GM21717 (cell line): ENCODE measurements at regions not wholly inside any gene's neighbourhood (a gene's known extent, or its start where the extent isn't known, plus 50 kb on each side); places are given as distances from the start of the nearest gene placed in this dataset.

Source experiments
- ATAC-seq: cut with Tn5 transposase; IDR thresholded peaks from one replicate; pipeline ENCODE4 v1.9.1; 2021; ENCODE audit warnings: mild to moderate bottlenecking, moderate library complexity; ENCODE audit not compliant: unreplicated experiment

DNA sequence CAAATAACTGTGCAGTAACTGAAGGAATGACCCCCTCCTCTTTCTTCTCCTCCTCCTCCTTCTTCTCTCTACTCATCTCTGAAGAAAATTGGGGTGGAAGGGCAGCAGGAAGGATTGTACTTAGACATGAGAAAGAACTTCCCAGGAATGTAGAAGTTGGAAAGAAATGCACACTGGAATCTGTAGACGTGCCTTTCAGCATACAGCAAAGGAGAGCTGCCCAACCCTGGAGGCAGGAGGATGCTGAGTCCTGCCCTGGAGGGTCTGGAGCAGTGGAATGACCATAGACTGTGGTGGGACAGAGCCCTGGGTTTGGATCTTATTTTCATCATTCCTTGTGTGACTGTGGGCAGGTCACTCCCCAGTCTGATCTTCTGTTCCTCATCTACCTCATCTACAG lies 80.1 kb downstream of the PJA1 start:
- ATAC-seq, result no peak

DNA sequence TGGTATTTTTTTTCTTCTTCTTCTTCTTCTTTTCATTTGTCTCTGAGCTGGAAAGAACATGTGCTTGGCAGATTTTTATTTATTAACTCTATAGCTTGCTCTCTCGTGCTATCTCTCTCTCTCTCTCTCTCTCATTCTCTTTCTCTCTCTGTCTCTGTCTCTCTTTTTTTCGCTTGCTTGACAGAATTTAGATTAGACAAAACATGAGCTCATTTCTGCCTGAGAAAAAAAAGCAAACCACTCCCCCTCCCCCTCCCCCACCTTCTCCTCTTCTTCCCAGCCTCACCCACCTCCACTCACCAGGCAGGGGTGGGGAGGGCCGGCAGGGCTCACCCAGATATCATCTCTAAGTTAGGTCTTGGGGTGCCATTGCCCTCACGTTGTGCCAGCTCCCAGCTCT lies 81.5 kb downstream of the PJA1 start:
- ATAC-seq, result no peak

DNA sequence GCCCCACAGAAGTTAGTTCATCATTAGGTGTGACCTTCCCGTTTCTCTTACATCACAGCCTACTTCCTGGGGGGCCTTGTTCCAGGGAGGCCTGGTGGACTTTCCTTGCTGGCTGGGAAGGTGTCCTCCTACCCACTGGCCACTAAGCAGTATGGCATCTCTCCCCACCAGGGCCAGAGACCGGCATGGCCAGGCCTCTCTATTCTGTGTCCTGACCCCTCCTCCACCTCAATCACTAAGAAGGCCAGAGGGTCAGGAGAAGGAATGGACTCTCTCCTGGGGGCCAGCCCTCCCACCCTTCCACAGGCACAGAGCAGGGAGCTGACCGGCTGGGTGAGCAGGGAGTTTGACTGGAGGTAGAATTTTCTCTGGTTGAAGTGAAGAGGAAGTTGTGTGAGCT lies 81.9 kb downstream of the PJA1 start:
- no peak for ATAC-seq

DNA sequence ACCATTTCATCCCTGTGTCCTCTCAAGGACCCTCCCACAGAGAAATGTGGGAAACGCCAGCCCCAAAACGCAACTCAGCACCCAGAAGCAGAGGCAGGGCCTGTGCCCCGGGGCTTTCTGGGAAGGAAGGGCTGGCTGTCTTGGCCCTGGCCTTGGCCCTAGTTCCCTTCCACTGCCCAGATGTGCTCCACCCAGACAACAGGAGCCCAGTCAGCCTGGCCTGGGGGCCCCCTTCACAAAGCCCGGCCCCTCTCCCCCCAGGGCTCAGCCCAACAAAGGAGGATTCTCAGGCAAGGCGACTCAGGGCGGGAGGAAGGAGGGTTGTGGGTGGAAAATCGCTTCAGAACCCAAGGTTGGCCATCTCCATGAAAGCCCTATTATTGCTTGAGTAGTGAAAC lies 82.5 kb downstream of the PJA1 start:
- ATAC-seq, result no peak

DNA sequence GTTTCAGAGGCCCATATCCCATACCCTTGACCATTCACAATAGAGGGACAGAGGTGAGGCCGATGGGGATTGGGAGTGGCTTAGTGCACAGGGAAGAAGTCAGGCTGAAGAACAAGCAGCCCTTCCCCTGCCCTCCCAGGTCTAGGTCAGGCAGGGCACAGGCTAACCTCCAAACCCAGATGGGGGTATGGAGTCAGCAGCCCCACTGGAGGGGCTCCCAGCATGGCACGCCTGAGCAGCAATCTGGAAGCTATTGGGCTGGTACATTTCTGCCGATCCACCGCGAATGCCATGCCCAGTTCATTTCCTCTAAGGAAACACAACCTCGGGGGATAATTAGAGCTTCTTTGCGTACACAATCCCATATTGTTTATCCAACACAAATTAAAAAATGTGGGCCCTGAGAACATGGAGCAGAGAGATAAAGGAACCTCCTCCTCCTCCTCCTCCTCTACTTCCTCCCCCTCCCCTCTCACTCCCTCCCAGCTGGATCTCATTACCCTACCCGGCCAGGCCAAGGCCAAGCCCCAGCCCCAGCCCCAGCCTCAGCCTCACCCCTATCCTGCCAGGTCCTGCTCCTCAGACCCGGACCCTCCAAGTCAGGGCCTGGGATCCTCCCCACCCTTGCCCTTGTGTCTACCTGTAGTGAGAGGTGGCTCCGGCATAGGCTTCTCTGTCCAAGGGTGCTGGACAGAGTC lies 83.0 kb downstream of the PJA1 start:
- no peak for ATAC-seq

DNA sequence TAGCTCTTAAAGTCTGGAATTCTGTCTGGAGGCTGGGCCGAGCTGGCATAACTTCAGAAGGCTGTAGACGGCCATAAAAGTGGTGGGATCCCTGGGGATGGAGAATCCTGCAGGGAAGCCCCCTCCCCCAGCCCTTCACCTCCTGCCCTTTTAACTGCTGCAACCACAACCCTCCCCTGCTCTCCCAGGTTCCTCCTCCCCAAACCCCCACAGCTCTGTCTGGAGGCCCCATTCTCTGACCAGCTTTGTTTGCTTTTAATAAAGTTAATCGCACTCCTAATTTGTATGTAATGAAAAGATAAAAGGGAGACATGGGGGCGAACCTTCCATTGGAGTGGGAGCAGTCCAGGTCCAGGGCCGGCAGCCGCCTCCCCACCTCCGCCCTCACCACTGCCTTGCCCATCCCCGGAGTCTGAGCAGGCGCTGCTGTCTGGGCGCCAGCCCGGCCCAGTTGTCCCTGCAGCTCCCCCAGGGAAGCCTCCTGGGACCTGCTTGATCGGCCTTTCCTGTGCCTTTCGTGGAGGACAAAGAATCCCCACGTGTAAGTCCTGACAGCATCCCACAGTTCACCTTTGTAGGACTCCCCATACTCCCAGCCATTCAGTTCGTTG lies 84.3 kb downstream of the PJA1 start:
- no peak for ATAC-seq

DNA sequence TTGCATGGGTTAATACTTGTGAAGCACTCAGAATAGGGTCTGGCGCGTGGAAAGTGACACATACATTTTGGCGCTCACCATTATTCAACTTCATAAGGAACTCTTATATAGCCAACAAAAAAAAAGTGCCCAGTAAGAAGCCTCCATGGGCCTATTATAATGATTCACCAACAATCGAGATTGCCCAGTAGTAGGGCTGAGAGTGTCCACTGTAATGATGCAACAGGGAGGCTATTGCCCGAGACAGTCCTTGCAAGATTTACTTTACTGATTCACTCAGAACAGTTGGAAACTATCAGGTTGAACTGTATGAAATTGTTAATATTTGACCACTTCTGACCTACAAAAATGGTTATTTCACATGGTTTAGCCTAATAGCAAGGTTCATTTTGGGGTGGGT lies 86.0 kb downstream of the PJA1 start:
- no peak for ATAC-seq

DNA sequence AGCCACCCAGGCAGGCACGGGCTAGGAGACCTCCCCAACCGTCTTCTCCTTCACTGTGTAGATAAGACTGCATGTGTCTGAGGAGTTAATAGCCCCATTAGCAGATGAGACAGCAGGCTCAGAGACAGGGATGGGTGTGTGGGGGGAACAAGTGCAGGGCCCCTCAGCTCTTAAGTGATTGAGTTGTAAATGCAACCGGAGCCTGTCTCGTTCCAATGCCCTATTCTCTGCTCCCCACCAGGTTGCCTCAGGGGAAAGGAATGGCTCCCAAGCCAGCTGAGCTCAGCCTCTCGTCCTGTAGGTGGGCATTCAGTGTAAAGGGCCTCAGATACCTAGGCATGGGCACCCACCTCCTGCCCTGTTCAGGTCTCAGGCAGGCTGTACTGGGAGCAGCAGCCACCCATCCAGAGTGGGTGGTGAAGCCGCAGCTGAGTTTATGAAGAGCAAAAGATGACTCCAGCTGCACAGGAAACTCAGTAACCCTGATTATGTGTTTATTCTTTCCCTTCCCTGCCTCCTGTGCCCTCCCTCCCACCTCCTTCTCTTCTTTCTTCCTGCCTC lies 87.3 kb downstream of the PJA1 start:
- ATAC-seq, result no peak

DNA sequence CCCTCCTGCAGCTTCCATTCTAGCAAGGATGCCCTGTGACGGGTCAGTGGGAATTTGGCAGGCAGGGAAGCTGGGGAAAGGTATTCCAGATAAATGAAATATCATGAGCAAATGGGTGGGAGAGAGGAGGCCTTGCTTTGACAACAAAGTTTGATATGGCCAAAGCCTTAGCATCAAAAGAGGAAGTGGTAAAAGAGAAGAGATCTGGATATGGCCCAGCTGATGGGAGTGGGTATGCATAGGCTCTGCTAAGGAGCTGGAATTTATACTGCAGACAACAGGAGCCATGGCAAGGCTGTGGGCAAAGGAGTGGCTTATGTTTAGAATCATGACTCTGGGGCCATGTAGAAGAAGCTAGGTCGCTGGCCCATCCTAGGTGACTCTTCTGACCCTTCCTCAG lies 89.2 kb downstream of the PJA1 start:
- ATAC-seq, result no peak

DNA sequence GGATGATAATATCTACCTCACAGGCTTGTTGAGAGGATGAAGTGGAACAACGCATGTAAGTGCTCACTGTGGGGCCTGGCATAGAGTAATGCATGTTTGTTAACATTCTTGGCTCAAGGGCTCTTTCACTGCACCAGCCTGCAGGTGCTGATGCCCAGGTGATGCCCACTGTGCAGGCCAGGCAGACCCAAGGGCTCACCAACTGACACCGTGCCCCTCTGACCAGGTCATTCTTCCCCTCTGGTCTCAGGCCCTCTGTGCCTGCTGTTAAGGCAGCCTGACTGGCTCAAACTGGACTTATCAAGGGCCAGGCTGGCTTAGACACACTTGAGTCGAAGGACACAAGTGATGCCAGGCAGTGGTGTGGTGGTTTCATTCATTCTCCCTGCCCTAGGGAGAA lies 90.5 kb downstream of the PJA1 start:
- ATAC-seq, result no peak

DNA sequence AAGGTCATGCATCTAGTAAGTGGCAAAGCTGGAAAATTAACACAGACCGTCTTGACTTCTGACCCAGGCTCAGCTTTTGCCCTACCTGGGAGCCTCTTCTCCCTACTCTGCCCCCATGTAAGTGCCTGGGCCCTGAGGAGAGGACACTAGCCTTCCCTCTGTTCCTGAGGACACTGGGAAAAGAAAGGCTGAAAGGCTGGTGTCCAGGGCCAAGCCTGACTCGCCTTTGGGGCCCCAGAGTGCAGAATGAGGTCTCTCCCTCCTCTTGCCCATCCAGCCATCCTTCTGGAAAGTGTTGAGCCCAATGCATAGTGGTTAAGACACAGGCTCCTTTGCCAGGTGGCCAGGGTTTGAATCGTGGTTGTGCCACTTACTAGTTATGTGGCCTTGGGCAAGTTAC lies 91.5 kb downstream of the PJA1 start:
- no peak for ATAC-seq

DNA sequence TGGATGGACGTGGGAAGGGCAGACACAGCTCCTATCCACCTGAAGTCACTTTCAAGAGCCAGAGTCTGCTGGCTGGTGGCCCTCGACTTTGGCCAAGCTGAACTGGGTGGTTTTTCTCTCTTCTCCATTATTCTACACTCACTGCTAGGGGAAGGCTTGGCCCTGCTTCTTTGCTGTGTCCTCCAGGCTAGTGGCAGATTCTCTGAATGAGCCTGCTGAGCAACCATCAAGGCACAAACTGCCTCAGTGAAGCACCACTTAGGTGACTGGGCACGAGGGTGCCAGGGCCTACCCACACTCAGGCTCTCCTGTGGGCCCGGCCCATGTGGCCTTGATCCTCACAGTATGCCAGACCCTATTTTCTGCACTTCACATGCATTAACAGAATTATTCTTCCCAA lies 92.0 kb downstream of the PJA1 start:
- no peak for ATAC-seq

DNA sequence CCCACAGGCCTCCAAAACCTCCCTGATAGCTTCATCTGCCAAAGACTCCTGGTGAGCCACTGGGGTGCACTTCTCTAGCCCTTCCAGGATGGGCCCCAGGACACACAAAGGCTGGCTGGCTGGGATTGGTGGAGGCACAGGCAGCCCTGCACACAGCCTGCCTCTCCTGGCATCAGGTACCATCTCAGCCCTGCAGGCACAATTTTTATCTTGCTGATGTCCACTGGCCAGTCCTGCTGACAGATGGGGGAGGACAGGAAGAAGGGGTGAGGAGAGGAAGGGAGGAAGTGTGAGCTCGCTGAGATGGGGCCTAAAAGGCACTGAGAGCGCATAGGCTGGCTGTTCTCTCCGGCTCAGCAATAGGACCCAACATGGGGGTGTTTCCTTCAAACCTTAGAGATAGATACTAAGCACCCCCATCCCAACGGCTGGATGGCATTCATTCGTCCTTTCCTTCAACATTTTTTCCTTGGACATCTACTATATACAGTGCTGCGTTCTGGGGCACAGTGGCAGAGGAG lies 92.7 kb downstream of the PJA1 start:
- ATAC-seq, result no peak

DNA sequence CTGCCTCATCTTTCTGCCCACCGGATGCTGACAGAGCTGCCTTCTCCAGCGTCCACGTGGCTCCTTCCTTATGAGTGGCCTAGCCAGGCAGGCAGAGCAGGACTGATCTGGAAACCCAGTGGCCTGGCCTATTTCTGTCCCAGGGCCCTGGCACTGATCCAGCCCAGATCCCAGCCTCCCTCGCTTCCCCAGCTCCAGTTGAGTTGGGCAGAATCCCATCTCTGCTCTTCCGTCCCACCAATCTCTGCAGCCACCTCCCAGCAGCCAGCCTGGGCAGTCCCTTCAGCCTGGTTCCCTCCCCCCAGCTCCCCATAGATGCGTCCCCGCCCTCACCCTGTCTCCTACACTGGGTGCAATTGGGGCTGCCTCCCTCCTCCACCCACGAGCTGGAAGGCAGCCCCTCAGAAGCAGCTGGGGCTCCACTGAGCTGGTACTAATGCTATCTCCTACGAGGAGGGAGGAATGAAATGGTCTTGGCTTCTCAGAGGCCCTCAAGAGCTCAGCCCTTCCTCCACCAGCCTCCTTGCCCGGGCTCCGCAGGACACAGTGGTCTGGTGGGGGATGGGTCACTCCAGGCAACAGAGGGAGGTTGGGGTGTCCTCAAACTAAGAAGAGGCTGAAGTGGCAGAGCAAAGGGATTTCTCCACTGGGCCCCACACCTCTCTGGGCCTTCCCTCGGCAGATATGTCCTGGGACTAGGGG lies 94.2 kb downstream of the PJA1 start:
- no peak for ATAC-seq

DNA sequence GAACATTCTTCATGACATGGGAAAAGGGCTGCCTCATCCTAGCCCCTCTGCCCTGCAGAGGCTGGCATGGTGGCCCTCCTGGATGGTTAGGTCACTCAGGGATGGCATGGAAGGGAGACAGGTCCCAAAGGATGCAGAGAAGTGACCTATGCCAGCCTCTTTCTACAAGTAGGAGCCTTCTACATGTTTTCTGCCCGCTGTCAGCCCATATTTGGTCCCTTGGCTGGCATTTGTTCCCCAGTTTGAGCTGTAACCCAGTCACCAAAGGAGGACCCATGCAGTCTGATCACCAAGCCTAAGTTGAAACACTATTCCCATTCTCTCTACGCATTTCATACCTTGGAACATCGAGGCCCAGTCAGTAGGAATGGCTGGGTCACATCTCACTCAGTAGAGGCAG lies 95.4 kb downstream of the PJA1 start:
- ATAC-seq, result no peak

DNA sequence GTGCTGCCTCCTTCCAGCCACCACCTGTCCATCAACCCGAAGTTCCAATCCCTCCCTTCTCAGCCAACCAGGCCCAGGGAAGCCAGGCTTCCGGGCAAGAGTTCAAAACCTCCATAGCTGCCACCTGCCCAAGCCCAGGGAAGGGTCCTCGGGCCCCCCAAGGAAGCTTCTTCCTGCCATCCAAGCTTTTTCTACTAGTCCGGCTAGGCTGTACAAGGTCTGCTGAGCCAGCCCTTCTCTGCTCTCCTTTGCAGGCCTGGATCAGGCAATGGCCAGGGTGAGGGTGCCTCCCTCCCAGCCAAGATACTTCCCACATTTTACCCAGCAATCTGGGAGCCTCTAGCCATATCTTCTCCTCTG lies 96.2 kb downstream of the PJA1 start:
- no peak for ATAC-seq

DNA sequence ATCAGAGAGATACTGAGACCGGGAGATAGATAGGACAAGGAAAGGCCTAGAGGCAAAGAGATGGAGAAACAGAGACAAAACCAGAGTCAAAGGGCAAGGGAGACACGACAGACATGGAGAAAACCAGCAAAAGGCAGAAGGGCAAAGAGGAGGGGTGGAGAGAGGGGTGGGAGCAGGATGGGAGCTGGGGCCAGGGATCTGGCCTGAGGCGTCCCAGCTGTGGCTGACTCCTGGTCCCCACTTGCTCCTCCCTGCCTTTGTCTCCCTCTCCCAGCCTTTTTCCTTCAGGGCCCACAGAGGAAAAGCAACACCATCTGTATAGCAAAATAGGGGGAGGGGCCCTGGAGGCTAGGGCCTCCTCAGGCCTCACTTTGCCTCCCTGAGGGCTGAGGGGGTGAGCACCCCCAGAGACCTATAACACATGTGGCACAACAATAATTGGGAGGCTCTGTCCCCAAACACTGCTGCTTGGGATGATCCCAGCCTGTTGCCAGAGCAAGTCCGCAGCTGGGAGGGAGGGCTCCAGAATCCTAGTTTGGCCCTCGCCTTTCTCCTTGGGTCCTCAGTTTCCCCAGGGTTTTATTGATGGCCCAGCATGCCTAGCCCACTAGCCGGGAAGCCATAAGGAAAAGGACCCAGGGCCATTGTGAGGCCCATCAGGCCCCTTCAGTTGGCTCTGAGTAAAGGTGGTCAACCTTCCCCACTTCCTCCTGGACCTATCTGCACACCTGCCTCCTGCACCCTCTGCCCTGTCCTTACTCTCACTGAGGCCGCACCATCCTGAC lies 96.8 kb downstream of the PJA1 start:
- no peak for ATAC-seq

DNA sequence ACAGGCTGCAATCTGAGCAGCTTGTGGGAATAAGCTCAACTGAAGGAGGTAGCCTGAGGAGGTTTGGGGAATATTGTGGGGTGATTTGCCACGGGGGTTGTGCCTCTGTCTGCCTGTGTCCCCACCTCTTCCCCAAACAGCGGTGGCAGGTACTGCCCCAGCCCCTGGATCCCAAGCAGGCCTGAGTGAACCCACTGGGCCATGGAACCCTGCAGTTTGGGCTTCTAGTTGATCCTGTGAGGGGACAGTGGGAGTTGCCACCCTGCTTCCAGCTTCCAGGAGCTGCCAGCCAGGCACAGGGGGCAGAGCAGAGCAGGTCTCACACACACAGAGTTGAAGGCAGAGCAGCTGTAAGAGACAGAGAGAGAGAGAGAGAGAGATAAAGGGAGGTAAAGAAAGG lies 97.4 kb downstream of the PJA1 start:
- no peak for ATAC-seq

DNA sequence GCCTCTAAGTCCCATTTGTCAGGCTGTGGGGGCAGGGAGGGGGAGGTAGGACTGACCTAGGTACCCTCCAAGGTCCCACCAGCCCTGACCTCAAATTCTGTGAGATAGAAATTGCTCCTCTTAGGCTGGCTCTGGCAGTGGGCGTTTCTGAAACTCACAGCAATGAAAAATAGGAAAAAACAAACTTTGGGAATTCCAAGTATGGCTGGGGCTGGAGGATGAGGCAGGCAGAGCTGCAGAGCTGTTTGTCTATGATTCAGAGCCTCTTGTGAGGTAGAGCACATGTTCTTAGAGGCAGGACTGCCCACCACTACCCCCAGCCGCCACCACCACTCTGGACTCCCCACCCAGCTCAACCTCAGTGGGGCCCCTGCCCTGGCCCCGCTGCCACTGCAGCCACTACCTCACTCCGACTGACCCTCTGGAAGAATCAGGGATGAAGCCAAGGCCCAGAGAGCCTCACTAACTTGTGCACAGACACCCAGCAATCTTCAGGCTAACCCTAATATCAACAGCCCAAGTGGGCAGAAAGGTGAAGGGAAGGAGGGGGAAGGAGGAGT lies 98.2 kb downstream of the PJA1 start:
- ATAC-seq, result no peak

DNA sequence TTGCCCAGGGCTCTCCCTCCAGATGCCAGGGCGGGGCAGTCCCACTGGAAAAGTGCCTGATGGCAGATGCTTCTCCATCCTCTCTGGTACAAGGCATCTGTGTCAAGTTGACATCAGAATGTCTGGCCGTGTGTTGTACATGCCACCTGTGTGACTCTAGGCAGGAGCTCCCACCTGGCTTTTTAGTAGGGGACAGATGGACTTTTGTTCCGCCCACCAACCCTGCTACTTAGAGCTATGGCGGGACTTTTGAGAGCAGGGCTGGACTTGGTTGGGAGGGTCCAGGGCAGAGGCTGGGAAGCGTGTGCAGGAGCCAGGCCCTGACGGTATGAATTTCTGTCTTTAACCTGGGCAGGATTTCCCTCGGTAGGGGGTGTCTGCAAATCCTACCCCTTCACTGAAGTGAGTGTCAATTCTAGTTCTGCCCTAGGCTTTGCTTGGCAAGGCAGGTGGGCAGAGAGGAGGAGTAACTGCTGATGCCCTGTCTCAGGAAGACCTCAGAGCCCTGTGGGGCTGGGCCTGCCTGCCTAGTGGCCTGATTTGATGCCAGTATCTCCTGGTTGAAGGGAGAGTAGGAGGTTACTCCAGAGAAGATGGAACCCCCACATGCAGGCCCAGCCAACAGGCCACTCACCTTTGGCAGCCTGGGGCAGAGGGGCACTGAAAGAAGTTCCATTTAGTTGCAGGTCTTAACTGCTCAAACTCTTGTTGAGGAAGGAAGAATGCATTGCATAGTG lies 99.1 kb downstream of the PJA1 start:
- ATAC-seq, result no peak
